BE2C (cell line): ENCODE measurements at regions not wholly inside any gene's neighbourhood (a gene's known extent, or its start where the extent isn't known, plus 50 kb on each side); places are given as distances from the start of the nearest gene placed in this dataset.

Experiments used
- DNase-seq: peaks from one replicate; pipeline ENCODE4 v3.0.0-alpha.2; 2020
- H3K27me3 ChIP-seq: fragments of 250-450 bp; sonication (Bioruptor Pico); 2 replicates; pipeline ENCODE4 v1.5.1; 2020; ENCODE audit warnings: mild to moderate bottlenecking
- H3K36me3 ChIP-seq: fragments of 250-450 bp; sonication (Bioruptor Pico); 2 replicates; pipeline ENCODE4 v1.5.1; 2020; ENCODE audit warnings: mild to moderate bottlenecking
- H3K4me1 ChIP-seq: fragments of 250-450 bp; sonication (Bioruptor Pico); 2 replicates; pipeline ENCODE4 v1.5.1; 2020
- H3K4me3 ChIP-seq: 2 replicates; pipeline ENCODE4 v1.5.1; 2011; ENCODE audit warnings: low read depth, low read length
- H3K9me3 ChIP-seq: fragments of 250-450 bp; sonication (Bioruptor Pico); 2 replicates; pipeline ENCODE4 v1.5.1; 2020
- TF ChIP-seq, protein P1 (sequence below): IDR thresholded peaks from 2 replicates; pipeline ENCODE4 v1.5.1; 2012; ENCODE audit warnings: mild to moderate bottlenecking, low read depth, low read length

DNA sequence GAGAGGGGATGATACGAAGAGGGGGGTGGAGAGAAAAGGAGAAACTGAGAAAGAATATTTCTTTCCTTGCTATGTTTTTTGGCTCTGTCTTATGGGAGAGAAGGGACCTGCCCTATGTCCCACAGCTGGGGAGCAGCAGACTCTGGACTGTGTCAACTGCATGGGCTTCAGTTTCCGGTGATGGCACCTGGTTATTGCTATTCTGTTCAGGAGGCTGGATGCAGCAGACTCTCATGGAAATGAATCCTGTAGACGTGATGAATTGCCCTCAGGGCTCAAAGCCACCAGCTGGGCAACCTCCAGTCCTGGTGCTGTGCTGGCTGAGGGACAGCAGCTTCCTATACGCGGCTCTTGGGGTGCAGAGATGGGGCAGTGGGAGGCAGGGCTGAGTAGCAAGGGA, 121.2 kb downstream of the HAPSTR1 start:
- Histone ChIP-seq H3K4me1 (no peaks in the 10 kb centered on the region), H3K27me3 (no peaks in the 10 kb centered on the region), H3K36me3 (no peaks in the 10 kb centered on the region), H3K4me3 (no peak overlapping the region), H3K9me3 (no peaks in the 10 kb centered on the region)
- TF ChIP-seq, protein P1, sequence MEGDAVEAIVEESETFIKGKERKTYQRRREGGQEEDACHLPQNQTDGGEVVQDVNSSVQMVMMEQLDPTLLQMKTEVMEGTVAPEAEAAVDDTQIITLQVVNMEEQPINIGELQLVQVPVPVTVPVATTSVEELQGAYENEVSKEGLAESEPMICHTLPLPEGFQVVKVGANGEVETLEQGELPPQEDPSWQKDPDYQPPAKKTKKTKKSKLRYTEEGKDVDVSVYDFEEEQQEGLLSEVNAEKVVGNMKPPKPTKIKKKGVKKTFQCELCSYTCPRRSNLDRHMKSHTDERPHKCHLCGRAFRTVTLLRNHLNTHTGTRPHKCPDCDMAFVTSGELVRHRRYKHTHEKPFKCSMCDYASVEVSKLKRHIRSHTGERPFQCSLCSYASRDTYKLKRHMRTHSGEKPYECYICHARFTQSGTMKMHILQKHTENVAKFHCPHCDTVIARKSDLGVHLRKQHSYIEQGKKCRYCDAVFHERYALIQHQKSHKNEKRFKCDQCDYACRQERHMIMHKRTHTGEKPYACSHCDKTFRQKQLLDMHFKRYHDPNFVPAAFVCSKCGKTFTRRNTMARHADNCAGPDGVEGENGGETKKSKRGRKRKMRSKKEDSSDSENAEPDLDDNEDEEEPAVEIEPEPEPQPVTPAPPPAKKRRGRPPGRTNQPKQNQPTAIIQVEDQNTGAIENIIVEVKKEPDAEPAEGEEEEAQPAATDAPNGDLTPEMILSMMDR: no peak
- no peak for DNase-seq

DNA sequence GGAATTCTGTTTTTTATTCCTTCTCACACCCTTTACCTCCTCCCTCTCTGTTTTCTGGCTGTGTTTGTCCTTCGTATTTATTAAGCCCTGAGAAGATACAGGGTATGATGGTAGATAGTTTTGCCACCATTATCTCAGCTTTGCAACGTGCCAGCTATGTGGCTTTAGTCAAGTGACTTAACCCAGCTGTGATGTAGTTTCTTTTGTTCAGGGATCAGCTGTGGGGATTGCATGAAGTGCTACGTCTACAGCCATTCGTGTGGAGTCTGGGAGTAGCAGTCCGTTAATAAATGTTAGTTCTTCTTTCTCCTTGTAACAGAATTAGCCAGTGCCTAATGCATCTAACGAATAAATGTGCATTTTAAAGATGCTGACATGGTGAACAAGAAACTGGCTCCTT, 128.4 kb downstream of the HAPSTR1 start:
- H3K9me3 ChIP-seq: no peaks in the 10 kb centered on the region
- H3K36me3 ChIP-seq: no peaks in the 10 kb centered on the region
- TF ChIP-seq, protein P1: no peak
- no peak for DNase-seq
- H3K4me3 ChIP-seq: no peak overlapping the region
- no peaks in the 10 kb centered on the region for H3K27me3 ChIP-seq
- no peaks in the 10 kb centered on the region for H3K4me1 ChIP-seq

DNA sequence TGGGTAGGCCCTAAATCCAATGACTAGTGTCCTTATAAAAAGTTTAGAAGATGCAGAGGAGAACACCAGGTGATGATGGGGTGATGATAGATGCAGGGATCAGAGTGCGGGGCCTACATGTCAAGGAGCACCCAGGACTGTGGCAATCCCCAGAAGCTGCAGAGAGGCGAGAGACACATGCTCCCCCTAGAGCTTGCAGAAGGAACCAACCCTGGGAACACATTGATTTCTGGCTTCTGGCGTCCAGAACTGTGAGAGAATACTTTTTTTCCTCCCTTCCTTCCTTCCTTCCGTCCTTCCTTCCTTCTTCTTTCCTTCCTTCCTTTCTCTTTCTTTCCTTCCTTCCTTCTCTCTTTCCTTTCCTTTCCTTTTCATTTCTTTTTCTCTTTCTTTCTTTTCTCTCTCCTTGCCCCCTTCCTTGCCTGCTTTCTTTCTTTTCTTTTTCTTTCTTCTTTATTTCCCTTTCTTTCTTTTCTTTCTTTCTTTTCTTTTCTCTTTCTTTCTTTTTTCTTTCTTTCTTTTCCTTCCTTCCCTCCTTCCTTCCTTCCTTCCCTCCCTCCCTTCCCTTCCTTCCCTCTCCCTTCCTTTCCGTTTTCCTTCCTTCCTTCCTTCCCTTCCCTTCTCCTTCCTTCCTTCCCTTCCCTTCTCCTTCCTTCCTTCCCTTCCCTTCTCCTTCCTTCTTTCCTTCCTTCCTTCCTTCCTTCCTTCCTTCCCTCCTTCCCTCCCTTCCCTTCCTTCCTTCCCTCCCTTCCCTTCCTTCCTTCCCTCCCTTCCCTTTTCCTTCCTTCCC, 134.3 kb downstream of the HAPSTR1 start:
- Histone ChIP-seq H3K36me3 (no peaks in the 10 kb centered on the region), H3K4me3 (no peak overlapping the region), H3K9me3 (no peaks in the 10 kb centered on the region), H3K4me1 (no peaks in the 10 kb centered on the region), H3K27me3 (no peaks in the 10 kb centered on the region)
- TF ChIP-seq, protein P1: peak; percentile 32
- DNase-seq: no peak

DNA sequence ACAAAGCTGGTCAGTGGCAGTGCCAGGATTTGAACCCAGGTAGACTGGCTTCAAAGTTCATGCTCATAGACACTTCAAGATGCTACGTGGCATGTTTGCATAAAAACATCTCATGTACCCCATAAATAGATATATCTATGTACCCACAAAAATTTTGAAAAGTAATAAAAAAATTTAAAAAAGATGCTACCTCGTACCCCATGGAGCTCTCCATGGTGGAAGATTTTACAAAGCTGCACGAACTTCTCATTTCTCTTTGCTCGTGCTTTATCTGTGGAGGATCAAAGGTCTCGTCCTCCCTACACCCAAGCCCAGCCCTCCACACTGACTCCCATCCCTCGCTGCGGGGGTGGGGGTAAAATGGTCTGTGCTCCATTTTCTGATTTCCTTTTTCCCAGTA, 135.5 kb downstream of the HAPSTR1 start:
- no peak for DNase-seq
- Histone ChIP-seq H3K4me3 (no peak overlapping the region), H3K9me3 (no peaks in the 10 kb centered on the region), H3K36me3 (no peaks in the 10 kb centered on the region), H3K4me1 (no peaks in the 10 kb centered on the region), H3K27me3 (no peaks in the 10 kb centered on the region)
- TF ChIP-seq, protein P1: no peak

DNA sequence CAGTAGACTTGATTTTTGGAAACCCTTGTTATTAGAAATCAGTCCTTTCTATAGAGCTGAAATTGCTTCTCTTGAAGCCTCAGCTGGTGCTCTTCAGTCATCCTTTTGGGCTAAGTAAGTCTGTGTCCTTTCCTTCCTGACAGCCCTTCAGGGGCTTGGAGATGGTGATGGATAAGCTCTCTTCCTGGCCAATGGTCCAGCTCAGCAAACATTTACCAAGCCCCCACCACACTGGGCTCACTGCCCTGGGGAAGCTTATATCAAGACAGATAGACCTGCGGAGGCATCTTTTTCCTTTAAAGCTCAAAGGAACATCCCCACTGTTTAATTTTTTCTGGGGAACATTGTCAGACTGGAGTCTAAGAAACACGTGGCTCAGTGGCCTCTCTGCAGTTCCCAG, 139.6 kb downstream of the HAPSTR1 start:
- Histone ChIP-seq H3K4me1 (no peaks in the 10 kb centered on the region), H3K36me3 (no peaks in the 10 kb centered on the region), H3K4me3 (no peak overlapping the region), H3K27me3 (no peaks in the 10 kb centered on the region), H3K9me3 (no peaks in the 10 kb centered on the region)
- TF ChIP-seq, protein P1: no peak
- no peak for DNase-seq

DNA sequence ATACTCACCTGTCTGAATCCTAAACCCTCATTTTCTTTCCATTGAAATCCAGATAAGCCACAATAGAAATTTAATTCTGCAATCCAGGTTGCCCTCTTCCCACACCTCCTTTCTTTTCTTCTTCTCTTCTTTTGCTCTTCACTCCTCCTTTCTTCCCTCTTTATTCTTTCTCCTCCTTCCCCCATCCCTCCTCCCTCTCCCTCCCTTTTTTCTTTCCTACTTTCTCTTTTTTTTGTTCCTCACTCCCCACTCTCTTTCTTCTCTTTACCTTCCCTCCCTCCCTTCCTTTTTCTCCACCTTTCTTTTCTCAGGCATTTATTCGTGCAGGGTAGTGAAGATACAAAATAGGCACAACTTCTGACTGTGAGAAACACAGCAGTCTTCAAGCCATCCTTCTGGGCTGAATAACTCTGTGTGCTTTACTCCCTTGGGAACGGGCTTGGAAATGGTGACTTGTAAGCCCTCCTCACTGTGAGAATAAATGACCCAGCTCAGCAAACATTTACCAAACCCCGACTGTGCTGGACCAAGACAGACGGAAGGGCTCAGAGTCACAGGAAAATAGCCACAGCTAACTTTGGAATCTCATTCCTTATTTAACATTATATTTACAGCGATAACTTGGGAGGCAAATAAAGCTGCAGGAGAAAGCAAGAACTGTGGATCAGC, 140.8 kb downstream of the HAPSTR1 start:
- Histone ChIP-seq H3K4me3 (no peak overlapping the region), H3K27me3 (no peaks in the 10 kb centered on the region), H3K36me3 (no peaks in the 10 kb centered on the region), H3K4me1 (no peaks in the 10 kb centered on the region), H3K9me3 (no peaks in the 10 kb centered on the region)
- DNase-seq: no peak
- TF ChIP-seq, protein P1: no peak
